Ishikawa (cell line): ENCODE measurements at regions not wholly inside any gene's neighbourhood (a gene's known extent, or its start where the extent isn't known, plus 50 kb on each side); places are given as distances from the start of the nearest gene placed in this dataset.

Source experiments
- CEBPB ChIP-seq: IDR thresholded peaks from 2 replicates; pipeline ENCODE4 v1.6.1; 2012
- CREB1 ChIP-seq: IDR thresholded peaks from 2 replicates; pipeline ENCODE4 v1.6.1; 2012; ENCODE audit warnings: low read depth
- EGR1 ChIP-seq: IDR thresholded peaks from 2 replicates; pipeline ENCODE4 v1.6.1; 2012
- EP300 ChIP-seq: IDR thresholded peaks from 2 replicates; pipeline ENCODE4 v1.6.1; 2012; ENCODE audit warnings: borderline replicate concordance
- FOXM1 ChIP-seq: IDR thresholded peaks from 2 replicates; pipeline ENCODE4 v1.6.1; 2012; ENCODE audit warnings: low read depth, borderline replicate concordance
- NFIC ChIP-seq: IDR thresholded peaks from 2 replicates; pipeline ENCODE4 v1.6.1; 2012
- RAD21 ChIP-seq: IDR thresholded peaks from 2 replicates; pipeline ENCODE4 v1.6.1; 2012; ENCODE audit warnings: low read depth
- TAF1 ChIP-seq: IDR thresholded peaks from 2 replicates; pipeline ENCODE4 v1.6.1; 2012; ENCODE audit warnings: low read depth, mild to moderate bottlenecking
- TCF12 ChIP-seq: IDR thresholded peaks from 2 replicates; pipeline ENCODE4 v1.6.1; 2012; ENCODE audit warnings: low read depth
- TEAD4 ChIP-seq: IDR thresholded peaks from 2 replicates; pipeline ENCODE4 v1.6.1; 2012
- YY1 ChIP-seq: IDR thresholded peaks from 2 replicates; pipeline ENCODE4 v1.6.1; 2012; ENCODE audit warnings: low read depth
- ZBTB7A ChIP-seq: IDR thresholded peaks from 2 replicates; pipeline ENCODE4 v1.6.1; 2012; ENCODE audit warnings: low read depth
- TF ChIP-seq, protein P1 (sequence below): IDR thresholded peaks from 2 replicates; pipeline ENCODE4 v1.6.1; 2012
- TF ChIP-seq, protein P2 (sequence below): IDR thresholded peaks from 2 replicates; pipeline ENCODE4 v1.6.1; 2012
- TF ChIP-seq, protein P3 (sequence below): IDR thresholded peaks from 2 replicates; pipeline ENCODE4 v1.6.1; 2012; ENCODE audit warnings: low read depth, mild to moderate bottlenecking

DNA sequence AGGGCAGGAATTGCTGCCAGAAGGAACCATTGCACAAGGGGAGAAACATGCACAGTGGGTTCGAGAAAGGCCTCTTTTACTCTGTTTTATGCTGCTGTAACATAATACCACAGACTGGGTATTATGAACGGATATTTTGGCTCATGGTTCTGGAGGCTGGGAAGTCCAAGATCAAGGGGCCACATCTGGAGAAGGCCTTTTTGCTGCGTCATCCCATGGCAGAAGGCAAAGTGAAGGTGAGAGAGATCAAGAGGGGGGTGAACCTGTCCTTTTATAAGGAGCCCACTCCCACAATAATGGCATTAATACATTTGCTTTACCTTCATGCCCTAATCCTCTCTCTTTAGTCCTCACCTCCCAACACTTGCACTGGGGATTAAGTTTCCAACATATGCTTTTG lies 136.9 kb upstream of the ALDH1B1 start:
- TF ChIP-seq, protein P1, sequence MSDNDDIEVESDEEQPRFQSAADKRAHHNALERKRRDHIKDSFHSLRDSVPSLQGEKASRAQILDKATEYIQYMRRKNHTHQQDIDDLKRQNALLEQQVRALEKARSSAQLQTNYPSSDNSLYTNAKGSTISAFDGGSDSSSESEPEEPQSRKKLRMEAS = no peak
- no peak for TF ChIP-seq NFIC
- TF ChIP-seq CEBPB = no peak
- TF ChIP-seq TCF12 = no peak
- TF ChIP-seq, protein P2, sequence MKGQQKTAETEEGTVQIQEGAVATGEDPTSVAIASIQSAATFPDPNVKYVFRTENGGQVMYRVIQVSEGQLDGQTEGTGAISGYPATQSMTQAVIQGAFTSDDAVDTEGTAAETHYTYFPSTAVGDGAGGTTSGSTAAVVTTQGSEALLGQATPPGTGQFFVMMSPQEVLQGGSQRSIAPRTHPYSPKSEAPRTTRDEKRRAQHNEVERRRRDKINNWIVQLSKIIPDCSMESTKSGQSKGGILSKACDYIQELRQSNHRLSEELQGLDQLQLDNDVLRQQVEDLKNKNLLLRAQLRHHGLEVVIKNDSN = no peak
- TF ChIP-seq, protein P3, sequence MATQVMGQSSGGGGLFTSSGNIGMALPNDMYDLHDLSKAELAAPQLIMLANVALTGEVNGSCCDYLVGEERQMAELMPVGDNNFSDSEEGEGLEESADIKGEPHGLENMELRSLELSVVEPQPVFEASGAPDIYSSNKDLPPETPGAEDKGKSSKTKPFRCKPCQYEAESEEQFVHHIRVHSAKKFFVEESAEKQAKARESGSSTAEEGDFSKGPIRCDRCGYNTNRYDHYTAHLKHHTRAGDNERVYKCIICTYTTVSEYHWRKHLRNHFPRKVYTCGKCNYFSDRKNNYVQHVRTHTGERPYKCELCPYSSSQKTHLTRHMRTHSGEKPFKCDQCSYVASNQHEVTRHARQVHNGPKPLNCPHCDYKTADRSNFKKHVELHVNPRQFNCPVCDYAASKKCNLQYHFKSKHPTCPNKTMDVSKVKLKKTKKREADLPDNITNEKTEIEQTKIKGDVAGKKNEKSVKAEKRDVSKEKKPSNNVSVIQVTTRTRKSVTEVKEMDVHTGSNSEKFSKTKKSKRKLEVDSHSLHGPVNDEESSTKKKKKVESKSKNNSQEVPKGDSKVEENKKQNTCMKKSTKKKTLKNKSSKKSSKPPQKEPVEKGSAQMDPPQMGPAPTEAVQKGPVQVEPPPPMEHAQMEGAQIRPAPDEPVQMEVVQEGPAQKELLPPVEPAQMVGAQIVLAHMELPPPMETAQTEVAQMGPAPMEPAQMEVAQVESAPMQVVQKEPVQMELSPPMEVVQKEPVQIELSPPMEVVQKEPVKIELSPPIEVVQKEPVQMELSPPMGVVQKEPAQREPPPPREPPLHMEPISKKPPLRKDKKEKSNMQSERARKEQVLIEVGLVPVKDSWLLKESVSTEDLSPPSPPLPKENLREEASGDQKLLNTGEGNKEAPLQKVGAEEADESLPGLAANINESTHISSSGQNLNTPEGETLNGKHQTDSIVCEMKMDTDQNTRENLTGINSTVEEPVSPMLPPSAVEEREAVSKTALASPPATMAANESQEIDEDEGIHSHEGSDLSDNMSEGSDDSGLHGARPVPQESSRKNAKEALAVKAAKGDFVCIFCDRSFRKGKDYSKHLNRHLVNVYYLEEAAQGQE = no peak
- TF ChIP-seq TAF1 = no peak
- TF ChIP-seq EGR1 = no peak
- TF ChIP-seq RAD21 = no peak
- TF ChIP-seq ZBTB7A = no peak
- TF ChIP-seq TEAD4 = no peak
- TF ChIP-seq CREB1 = no peak
- no peak for TF ChIP-seq EP300
- TF ChIP-seq YY1 = no peak
- TF ChIP-seq FOXM1 = no peak

DNA sequence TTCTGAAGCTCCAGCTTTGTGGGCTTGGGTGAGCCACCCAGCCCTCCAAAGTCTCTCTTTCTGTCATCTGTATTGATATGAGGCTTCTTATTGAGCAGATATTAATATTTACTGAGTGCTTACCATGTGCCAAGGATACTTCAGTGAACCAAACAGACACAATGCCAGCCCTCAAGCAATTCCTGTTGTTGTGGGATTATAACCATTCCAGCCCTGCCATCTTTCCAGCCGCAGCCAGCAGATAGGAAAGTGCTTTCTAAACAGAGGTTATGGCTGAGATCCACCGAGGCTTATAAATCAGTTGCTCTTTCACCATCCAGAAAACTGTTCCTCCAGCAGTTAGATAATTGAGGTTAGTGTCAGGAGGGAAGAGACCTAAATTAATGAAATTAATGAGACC lies 137.7 kb upstream of the ALDH1B1 start:
- no peak for TF ChIP-seq NFIC

DNA sequence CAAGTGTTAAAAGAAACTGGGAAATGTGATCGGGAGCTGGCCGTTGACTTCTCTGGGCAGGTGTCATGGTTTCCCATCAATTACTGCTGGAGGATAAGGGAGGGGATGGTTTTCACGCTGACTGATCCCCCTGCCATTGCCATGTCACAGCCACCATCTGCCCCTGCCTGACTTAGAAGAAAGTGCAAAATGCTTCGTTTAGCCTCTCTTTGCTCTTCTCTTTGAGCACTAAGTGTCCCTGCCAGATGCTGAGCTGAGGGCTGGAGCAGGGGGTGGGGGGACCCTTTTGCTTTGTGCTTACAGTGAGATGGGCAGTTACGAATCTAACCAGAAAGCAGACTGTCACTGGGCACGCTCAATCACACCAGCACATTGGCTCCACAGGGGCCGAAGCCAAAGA lies 138.4 kb upstream of the ALDH1B1 start:
- TF ChIP-seq ZBTB7A = no peak
- no peak for TF ChIP-seq EGR1

DNA sequence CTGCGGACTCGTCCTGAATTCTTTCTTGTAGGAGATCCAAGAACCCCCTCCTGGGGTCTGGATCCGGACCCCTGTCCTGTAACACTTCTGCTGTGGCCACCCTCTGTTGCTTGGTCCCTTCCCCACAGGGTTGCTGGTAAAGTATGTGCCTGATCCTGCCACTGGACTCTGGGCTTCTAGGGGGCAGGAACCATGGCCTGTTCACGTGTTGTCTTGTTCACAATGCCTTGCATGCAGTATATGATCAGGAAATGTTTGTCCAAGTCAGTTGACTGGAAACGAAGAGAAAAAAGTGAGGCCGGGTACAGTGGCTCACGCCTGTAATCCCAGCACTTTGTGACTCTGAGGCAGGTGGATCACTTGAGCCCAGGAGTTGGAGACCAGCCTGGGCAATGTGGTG lies 139.3 kb upstream of the ALDH1B1 start:
- TF ChIP-seq ZBTB7A (no peak), TCF12 (no peak), TAF1 (no peak)
- TF ChIP-seq, protein P1 = no peak

DNA sequence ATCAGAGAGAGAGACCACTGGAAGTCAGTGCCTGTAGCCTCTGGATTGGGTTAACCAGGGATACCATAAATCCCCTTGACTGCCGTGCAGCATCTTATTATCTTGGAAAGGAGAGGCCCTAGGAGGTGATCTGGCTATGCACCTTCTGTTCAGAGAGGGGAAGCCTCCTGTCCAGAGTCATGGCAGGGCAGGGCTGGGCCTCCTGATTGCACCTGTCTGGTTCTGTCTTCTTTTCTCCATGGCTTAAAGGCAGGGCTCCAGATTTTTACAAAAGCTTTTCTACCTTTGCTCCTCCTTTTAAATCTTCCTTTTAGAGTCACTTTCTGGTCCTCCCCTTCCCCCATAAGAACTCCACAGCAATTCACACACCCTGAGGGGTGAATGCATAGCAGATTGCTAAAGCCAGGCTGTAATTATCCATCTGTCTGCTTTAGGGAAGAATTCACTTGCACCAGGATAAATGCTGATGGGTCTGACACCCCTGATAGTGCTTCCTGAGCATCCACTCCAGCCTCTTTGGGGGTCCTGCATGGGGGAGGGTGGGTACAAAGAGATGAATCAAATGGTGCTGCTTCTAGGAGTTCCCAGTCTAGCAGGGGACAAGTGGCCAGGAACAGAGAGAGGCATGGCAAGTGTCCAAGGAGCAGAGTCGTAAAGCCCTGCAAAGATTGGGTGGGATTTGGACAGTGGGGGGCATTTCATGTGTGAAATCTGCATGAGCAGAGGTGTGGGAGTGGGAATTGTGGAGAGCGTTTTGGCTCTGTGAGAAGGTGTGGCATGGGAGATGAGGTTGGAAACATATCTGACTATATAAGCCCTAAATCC lies 141.3 kb upstream of the ALDH1B1 start:
- no peak for TF ChIP-seq CEBPB
- TF ChIP-seq, protein P2 = no peak
- no peak for TF ChIP-seq NFIC
- no peak for TF ChIP-seq RAD21
- TF ChIP-seq EP300 = no peak
- TF ChIP-seq EGR1 = no peak
- no peak for TF ChIP-seq TEAD4
- TF ChIP-seq TCF12 = no peak
- no peak for TF ChIP-seq FOXM1
- TF ChIP-seq, protein P3 = no peak
- no peak for TF ChIP-seq TAF1
- TF ChIP-seq CREB1 = no peak
- TF ChIP-seq, protein P1 = no peak
- TF ChIP-seq YY1 = no peak
- no peak for TF ChIP-seq ZBTB7A

DNA sequence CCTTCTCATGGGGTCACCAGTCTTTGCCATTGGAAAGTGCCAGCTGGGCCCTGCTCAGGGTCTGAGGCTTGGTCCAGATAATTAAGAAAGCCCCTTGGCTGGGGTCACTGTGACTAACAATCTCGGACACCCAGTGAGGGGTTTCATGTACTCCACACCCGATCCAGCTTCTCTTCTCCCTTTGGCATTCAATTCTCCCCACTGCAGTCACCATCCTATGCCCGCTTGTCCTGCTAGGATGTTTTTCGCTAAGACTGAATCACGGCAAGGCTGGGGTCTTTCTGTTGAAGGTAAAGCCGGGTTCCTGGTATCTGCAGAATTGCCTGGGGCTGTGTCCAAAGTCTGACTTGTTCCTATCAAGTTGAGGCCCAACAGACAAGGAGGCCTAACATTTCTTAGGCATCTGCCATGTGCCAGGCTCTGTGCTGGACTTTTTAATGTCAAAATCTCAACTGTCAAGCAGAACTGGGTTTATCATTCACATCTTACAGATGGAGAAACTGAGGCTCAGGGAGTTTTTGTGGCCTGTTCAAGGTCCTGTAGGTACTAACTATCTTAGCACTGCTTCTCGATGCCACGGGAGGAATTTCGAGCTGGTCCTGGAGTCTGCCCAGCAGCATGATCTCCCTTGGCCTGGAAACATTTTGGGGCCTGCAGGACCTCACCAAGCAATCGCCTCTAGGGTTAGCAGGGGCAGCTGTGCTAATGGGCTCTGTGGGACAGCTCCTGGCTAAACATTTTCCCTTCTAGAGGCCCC lies 142.0 kb upstream of the ALDH1B1 start:
- TF ChIP-seq, protein P2 = no peak
- TF ChIP-seq, protein P1 = no peak
- no peak for TF ChIP-seq NFIC
- no peak for TF ChIP-seq RAD21
- TF ChIP-seq TAF1 = no peak
- no peak for TF ChIP-seq TCF12
- no peak for TF ChIP-seq EGR1
- TF ChIP-seq CREB1 = no peak
- no peak for TF ChIP-seq YY1
- no peak for TF ChIP-seq TEAD4
- TF ChIP-seq, protein P3 = no peak
- no peak for TF ChIP-seq ZBTB7A
- TF ChIP-seq FOXM1 = no peak
- TF ChIP-seq CEBPB = no peak
- no peak for TF ChIP-seq EP300
